Upper lobe of left lung (tissue), 4 donors: ENCODE measurements at regions not wholly inside any gene's neighbourhood (a gene's known extent, or its start where the extent isn't known, plus 50 kb on each side); places are given as distances from the start of the nearest gene placed in this dataset.

Experiments used
- EP300 ChIP-seq, 4 donors: sonication (generic); formaldehyde crosslinking; IDR thresholded peaks; one replicate each; pipeline ENCODE4 v1.5.1; 2017; ENCODE audit warnings: antibody characterized with exemption in 4 of 4, control low read depth in 2 of 4
- POLR2A ChIP-seq, 4 donors: fragments of 450-650 bp; IDR thresholded peaks; one replicate each; pipeline ENCODE4 v1.5.1; 2016 to 2017; ENCODE audit warnings: antibody characterized with exemption in 4 of 4, mild to moderate bottlenecking in 2 of 4
- TF ChIP-seq, protein P1 (sequence below), 6 experiments: fragments of 450-650 bp in 4 of 6; fragments of 200-600 bp in 2 of 6; sonication (generic) in 2 of 6; IDR thresholded peaks; one replicate each; pipeline ENCODE4 v1.5.1; 2016 to 2019; ENCODE audit warnings: antibody characterized with exemption in 6 of 6

DNA sequence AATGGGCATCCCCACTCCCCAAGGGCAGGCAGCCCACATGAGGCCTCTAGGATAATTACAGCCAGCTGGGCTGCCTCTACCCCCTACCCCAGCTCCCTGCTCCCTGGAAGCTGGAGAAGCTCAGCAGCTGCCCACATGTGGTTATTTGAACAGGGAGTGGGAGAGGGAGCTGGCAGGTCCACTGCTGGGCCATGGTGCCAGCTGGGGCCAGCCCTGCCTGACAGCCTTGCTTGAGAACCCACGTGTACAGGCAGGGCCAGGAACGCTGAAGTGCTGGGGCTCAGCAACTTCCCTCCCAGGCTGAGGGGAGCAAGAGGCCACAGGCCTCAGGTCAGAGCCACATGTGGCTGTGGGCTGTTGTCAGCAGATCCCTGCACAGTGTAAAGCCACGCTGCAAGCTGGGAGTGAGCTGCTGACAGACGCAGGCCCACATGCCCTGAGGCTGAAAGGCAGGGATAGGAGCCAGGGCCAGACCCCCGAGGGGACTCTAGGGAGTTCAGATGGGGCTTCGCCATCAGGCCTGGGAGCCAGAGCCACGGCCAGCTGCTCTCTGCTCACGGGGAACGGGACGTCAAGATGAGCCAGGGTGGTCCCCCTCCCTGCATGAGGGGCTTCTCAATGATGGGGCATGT lies 129.0 kb downstream of the SYF2 start:
- TF ChIP-seq, protein P1, sequence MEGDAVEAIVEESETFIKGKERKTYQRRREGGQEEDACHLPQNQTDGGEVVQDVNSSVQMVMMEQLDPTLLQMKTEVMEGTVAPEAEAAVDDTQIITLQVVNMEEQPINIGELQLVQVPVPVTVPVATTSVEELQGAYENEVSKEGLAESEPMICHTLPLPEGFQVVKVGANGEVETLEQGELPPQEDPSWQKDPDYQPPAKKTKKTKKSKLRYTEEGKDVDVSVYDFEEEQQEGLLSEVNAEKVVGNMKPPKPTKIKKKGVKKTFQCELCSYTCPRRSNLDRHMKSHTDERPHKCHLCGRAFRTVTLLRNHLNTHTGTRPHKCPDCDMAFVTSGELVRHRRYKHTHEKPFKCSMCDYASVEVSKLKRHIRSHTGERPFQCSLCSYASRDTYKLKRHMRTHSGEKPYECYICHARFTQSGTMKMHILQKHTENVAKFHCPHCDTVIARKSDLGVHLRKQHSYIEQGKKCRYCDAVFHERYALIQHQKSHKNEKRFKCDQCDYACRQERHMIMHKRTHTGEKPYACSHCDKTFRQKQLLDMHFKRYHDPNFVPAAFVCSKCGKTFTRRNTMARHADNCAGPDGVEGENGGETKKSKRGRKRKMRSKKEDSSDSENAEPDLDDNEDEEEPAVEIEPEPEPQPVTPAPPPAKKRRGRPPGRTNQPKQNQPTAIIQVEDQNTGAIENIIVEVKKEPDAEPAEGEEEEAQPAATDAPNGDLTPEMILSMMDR (IDR thresholded peaks at IDR 0.05): no peak
- no peak for TF ChIP-seq POLR2A (IDR thresholded peaks at IDR 0.05)
- TF ChIP-seq EP300 (IDR thresholded peaks at IDR 0.05): no peak
